ENCODE measurements at regions not wholly inside any gene's neighbourhood (a gene's known extent, or its start where the extent isn't known, plus 50 kb on each side); places are given as distances from the start of the nearest gene placed in this dataset.

DNA sequence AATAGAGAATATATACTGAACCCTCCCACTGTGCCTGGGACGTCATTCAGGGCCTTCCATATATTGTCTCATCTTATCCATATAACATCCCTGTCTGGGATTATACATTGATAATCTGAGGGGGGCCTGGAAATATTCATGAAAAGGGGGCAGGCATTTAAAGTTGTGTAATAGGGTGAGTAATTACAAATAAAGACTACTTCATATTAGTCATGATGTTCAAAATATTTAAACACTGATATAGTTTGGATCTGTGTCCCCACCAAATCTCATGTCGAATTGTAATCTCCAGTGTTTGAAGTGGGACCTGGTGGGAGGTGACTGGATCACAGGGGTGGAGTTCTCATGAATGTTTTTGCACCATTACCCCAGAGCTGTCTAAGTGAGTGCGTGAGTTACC is 97.8 kb downstream of the AQP9 start:
- DNase-seq = no peak

DNA sequence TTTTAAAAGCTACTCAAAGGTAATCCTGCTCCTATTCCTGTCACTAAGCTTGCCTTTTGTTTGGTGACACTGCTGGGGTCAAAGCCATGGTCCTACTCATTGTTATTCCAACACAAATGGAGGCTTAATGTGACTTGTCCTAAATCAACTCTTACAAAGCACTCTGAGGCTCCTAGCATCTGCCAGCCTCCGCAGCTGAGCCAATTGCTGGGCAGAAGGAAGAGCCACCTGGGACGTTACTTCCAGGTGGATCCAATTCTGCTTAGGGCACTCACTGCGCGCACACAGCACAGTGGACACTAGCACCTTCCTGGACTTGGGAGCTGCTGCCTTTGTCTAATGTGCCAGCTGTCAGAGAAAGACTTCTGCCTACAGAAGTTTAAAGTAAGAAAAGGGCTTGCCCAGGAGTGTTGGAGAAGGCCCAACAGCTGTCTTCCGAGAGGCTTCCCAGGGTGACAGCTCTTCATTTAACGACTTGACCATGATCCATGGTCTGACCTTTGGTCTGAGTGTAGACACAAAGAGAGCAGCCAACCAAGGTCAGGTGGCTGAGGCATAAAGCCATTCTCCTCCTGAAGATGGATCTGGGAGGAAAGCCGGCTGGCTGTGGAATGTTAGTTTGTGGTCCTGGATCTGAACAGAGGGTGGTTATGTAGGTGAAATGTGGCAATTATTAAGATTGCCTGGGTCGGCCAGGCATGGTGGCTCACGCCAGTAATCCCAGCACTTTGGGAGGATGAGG is 102.2 kb downstream of the AQP9 start:
- DNase-seq = no peak

DNA sequence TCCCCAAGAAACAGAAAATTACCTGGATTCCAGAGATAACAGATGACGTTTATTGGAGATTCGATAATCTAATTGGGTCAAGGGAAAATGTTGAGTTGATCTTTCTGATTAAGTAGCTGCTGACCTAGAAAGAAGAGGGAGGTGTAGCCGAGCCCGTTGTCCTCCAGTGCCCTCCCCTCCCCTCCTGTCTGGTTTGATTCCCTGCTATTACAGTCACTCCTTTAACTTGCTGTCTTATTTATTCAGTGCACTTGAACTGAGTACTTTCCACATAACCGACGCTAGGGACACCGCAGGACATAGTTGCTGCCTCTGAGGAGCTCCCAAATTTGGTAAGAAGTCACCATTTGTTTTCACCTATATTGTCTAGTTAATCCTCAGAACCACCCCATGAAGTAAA is 103.7 kb downstream of the AQP9 start:
- no peak for DNase-seq

DNA sequence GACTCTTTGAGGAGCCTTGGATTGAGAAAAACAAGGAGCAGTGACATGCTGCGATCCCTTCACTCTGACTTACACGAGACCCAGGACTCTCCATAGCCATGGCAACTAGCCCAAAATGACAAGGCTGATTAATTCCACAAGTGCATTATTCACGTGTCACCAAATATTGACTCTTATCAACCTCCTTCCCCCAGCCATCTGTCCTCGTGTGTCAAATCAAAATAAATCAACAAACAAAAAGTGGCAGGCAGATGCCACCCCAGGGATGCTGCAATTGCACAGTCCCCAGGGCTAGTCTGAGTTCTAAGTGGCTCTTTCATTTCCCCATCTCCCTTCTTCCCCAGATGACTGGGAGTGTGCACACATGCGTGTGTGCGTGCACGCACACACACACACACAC is 104.9 kb downstream of the AQP9 start:
- DNase-seq = no peak

DNA sequence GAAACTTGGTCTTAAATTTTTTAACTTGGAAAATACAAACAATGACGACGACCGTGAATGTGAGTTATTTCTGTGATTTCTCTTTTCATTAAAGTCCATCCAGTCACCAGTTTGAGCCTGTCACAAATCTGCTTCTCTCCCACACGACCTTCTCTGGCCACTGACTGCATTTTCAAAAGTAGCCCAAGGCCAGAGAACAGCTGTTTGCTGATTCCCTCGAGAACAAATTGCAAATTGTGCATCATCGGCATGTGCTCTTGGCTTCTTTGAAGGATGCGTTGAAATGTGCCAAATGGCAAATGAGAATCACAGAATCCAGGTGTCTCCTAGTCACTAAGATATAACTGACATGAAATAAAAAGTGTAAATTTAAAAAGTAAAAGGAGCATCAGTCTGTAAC is 106.4 kb downstream of the AQP9 start:
- no peak for DNase-seq

DNA sequence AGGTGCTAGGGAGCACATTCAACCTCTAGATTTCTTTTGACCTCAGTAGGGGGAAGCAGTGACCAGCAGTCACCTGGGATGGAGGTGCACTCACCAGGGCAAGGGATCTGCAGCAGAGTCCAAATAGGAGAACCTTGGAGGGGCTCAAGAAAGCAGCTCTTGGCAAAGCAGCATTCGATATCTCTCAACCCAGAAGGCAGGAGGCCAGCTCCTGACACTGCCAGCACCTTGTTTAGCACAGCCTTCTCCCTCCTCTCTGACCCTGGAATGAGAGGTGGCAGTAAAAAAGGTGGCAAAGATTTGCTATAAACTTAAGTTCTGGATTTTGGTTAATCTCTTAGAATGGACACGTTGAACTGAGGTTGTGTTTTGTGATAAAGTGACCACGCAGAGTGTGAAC is 107.9 kb downstream of the AQP9 start:
- DNase-seq = no peak

DNA sequence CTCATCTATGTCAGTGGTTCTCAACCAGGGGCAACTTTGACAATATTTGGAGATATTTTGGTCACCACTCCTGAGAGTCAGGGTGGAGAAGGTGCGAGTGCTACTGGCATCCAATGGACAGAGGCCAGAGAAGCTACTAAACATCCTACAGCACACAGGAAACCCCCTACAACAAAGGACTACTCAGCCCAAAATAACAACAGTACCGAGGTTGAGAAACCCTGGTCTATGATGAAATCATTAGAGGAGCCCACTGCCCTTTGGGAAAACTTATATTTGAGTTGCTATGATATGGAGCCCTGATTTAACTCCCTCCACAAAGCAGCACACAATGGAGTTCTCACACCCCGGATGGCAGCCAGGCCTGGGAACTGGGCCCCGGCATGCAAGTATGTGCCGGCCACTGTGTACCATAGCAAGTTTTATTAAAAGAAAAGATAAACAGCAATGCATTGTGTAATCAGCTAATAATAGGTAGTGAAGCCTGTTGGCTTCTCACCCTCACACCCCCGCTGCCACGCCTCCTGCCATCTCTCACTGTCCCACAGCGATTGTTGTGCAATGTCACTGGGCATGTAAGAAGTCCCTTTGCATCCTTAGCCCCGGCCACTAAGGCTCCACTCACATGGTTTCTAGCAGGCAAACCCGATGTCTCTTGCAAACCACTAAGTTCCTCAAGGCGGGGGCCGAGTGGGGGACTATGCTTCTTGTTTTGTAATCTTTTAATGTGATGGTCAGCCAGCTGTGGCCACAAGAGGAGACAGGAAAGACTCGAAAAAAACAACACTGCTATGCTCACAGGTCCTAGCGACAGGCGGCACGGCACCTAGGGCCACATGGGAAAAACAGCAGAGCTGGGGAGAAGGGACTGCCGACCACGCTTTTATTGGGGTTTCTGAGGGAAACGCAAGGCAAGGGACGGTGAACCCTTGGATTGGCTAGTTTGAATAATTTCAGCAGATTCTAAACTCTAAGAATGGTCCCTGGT is 110.0 kb downstream of the AQP9 start:
- no peak for DNase-seq

DNA sequence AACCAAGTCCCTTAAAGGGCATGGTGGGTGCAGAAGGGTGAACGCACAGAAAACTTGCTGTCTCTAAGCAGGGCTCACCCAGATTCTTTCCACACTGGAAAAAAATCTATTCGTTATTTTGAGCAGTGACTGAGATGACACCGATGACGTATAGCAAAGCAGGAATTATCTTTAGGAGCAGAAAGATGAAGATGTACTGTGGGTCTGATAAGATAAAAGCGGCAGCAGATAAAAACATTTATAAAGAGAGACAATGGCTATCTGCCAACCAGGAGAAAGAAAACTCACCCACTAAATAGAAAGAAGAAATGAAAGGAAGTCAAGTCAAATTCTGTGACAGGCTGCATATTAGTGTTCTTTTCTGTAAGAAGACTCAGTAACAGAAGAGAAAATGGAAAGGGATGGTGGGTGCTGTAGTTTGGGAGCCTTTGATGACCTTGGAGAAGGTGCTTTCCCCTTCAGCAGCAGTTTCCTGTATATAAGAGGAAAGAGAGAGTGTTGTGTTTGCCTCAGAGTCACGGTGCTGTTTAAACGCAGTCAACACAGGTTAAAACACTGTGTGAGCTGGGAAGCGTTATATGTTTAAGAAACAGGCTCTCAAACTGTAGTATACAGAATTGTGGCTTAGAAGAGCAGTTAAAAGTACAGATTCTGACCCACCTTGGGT is 111.6 kb downstream of the AQP9 start:
- no peak for DNase-seq

DNA sequence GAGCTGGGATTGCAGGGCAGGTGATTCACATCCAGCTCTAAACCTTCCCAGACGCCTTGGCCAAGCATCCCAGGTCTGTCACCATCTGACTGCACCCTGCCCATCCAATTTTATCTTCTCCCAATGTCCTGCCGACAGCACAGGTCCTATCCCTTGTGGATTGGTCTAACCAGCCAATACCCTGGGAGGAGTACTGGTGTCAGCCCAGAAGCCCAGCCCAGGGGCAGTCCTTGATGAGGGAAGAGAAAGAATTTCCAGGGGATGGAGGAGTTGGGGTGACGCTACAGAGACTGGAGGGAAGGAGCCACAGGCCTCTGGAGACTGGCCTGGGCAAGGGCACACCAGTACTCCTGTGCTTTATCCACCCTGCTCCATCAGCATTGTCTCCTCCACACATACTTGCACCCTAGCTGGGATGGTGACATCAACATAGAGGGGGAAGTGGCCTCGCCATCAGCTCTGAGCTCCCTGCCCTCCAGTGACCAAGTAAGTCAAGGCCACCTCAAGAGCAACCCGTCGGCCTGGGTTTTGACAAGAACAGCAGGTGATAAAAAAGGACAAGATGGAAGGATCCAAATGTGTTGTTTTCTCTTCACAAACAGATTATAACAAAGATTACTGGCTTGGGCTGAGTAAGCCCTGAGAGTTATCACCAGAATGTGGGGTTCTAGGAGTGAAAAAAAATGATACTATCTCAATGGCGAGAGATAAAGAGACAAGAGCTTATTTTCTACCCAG is 114.6 kb downstream of the AQP9 start:
- DNase-seq = no peak

DNA sequence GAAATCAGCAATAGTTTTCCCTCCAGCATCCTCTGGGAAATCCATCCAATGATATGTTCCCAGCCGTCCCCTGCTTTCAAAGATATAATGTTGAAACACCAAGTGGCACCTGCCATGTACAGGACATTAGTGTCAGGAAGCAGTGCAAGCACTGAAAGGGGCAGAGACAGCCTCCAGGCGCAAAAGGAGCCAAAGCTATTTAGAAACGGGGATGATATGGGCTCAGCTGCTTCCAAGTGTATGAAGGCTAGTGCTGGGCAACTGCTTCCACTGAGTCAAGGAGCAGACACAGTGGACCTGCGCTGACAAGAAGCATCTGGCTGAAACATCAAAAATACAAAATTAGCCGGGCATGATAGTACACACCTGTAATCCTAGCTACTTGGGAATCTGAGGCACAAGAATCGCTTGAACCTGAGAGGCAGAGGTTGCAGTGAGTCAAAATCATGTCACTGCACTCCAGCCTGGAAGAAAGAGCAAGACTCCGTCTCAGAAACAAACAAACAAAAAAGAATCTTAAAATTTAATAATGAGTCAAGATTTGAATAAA is 119.7 kb downstream of the AQP9 start:
- no peak for DNase-seq

DNA sequence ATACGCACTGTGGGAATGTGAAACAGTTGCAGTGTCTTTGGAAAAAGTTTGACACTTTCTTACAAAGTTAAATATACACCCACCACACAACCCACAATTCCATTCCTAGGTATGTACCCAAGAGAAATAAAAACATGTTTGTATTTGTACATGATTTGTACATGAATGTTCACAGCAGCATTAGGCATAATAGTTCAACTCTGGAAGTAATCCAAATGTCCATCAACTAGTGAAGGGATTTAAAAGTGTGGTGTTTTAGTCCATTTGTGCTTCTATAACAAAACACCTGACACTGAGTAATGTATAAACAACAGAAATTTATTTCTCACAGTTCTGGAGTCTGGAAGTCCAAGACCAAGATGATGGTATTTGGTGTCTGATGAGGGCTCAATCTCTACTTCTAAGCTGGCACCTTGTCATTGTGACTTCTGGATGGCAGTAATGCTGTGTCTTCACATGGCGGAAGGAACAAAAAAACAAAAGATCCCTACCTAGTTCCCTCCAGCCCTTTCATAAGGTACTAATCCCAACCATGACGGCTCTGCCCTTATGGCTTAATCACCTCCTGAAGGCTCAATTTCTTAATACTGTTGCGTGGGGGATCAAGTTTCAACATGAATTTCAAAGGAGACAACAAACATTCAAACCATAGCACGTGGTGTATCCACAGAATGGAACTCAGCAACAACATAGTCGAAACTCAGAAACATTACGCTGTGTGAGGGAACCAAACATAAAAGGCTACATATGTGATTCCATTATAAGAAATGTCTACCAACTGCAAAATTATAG is 120.5 kb downstream of the AQP9 start:
- DNase-seq = no peak

DNA sequence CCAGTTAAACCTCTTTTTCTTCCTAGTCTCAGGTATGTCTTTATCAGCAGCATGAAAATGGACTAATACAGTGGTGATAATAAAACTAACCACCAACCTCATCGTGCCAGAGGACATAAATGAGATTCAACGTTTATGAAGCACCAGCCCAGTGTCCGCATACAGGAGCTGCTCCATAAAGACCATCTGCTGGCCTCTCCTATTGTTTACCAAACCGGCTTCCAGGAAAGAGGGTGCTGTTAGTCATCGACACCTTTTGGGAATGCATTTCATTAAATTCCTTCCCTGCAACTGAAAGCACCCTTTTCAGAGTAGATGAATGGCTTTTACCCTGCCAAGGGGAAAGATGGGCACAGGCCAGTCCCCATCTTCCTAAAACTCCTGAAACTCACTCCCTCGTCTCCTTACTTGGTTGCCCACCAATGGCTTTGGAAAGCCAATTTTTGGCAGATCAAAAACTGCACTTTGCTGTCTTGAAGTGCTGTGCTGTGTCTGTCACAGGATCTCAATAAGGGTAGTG is 122.1 kb downstream of the AQP9 start:
- no peak for DNase-seq

DNA sequence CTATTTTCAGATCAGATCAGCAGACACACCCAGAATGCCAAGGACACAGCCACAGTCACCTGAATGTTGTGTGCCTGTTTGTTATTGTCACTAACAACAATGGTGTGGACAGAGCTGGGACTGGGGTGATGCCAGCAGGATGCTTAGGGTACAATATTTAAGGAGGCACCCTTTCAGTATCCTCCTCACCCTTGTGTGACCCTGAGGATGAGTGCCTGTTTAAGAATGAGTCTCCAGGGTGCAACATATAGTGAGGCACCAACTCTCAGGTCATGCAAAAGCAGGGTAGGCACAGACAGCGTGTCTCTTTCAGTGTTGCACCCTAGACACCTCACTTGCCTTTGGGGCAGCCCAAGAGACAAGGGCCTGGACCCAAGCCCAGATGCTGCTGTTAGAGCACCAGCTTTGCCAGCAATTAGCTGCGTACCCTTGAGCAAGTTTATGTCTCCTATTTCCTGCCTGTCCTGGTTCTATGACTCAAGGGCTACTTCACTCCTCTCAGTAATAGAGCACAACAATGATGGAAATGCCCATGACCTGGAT is 122.6 kb downstream of the AQP9 start:
- DNase-seq = no peak

DNA sequence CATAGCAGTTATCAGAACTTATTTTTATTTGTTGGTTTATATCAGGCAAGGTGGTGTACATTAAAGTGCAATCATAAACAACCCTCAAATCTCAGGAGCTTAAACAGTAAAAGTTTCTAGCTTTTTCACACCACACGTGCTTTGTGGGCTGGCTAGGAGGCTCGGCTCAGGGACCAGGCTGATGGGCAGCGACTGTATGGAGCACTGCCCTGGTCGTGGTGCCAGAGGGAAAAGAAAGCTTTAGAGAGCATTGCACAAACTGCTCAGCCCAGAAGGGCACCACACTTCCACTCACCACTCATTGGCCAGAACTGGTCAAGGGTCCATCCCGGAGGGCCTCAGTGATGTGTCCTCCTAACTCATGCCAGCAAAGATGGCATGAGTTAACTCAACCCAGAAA is 123.2 kb downstream of the AQP9 start:
- no peak for DNase-seq

DNA sequence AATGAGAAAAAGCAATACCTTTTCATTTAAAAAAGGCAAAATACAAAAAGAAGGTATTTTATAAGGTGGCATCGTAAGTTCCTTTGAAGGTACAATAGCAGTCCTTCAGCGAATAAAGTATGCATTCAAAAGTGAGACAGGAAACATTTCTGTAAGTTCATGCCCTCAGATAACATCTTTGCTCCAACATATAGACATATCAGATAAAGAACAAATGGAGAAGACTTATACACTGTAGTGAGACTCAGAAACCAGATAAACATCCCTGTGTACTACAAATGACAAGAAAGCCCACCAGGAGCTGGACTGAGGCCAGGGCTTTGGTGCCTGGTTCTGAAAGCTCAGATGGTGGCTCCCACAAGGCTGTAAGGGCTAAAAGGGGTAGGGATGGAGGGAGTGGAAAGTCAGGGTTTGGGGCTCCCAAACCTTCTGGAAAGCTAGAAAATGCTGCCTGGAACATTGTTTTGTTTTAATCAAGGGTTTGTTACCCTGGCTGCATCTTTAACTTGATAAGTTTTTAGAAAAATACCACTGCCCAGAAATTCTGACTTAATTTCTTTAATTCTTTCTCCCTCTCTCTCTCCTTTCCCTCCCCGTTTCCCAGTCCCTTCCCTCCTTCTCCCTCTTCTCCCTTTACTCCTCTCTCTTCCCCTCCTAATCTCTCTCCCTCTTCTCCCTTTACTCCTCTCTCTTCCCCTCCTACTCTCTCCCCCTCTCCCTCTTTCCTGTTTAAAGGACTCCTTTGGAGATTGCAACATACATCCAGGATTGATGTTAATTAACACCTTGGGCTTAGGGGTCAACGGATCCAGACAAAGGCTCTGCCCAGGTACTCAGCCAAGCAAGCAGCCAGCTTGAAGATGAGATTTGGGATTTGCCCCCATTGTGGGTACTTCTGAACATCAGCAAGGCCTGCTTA is 126.1 kb downstream of the AQP9 start:
- DNase-seq = no peak

DNA sequence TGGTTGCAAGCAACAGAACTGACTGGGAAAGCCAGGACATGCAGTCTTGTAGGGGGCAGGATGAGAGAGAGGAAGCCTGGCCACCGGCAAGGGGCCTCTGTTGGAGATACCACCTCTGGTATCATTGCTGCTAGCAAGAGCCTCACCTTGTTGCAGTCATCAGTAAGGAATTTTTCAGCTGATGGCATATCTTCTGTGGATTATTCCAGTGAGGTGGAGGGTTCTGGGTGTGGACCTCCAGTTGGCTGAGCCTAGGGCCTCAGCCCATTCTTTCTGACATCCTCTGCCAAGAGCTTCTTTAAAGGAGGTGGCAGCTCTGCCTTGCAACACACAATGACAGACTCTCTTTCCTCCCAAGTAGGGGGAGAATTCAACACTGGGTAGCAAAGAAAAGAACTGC is 128.9 kb downstream of the AQP9 start:
- no peak for DNase-seq

DNA sequence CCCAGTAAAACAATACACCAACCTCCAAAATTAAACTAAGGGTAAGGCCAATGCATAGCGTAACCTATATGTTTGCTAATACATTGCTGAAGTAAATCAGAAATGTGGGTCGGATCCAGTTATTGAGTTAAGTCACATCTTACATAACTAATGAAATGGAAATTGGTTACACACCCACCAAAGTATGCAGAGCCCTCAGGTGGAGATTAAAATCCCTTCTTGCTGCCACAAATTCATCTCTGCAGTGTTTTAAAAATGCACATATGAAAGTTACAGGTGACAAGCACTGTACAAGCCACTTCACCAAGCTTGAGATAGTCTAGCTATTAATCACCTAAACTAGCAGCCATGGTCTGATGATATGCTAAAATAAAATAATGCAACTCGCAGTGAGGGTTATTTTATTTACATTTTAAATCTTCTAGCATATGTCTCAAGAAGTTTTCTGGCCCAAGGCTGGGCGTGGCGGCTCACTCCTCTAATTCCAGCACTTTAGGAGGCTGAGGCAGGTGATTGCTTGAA is 130.6 kb downstream of the AQP9 start:
- DNase-seq = no peak

DNA sequence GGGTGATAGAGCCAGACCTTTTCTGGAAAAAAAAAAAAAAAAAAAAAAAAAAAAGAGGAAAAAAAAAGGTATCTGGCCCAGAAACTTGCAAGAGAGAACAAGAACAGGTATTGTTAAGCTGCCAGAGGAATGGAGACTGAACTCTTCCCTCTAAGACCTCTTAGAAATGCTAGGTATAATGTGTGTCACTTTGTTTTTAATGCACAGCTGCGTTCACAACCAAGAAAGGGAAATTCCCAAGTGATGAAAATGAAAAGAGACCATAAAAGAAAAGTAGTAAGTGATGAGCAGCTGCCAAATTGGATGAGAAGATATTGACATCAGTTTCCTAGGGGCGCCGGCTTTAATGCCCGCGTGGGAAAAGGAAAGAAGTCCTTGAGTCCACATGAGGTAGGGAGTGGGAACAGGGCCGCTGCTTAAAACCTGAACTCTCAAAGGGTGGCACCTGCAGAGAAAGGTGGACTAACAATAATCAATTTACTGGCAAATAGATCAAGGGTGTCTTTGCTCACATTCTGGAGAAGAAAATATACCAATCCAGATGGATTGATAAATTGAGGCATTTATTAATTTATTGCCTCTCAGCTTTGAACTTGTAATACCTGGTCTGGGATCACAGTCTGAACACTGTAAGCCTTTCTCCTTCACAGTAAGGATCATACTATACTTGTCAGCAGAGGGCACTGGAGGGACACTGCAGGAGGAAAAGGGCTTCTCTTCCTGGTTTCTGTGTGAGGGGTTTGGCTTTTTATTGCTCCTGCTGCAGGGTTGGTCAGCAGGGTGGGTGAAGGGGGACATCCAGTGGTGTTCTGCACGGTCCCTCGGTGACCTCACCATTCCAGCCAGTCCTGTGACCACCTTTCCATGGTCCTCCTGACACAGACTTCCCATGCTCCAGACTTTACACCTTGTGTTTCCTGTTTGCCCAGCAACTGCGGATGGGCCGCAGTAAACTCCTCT is 131.6 kb downstream of the AQP9 start:
- peak; percentile 81 for DNase-seq

Measured in dermis blood vessel endothelial cell (primary cell).